DOHH2 (cell line): ENCODE measurements at regions not wholly inside any gene's neighbourhood (a gene's known extent, or its start where the extent isn't known, plus 50 kb on each side); places are given as distances from the start of the nearest gene placed in this dataset.

Experiments
- H3F3A ChIP-seq: fragments of 200-600 bp; sonication (generic), shearing (Covaris generic); 2 replicates; pipeline ENCODE4 v1.6.0; 2016; ENCODE audit warnings: antibody characterized with exemption, mild to moderate bottlenecking; ENCODE audit not compliant: control insufficient read depth, insufficient read depth
- H3K27ac ChIP-seq: fragments of 200-600 bp; sonication (generic); 2 replicates; pipeline ENCODE4 v1.5.1; 2014; ENCODE audit warnings: low read depth, mild to moderate bottlenecking, low read length, moderate library complexity
- H3K27me3 ChIP-seq: fragments of 200-600 bp; sonication (generic); 2 replicates; pipeline ENCODE4 v1.6.1; 2014; ENCODE audit warnings: mild to moderate bottlenecking, low read length, mixed read lengths; ENCODE audit not compliant: control insufficient read depth
- H3K36me3 ChIP-seq: fragments of 200-600 bp; sonication (generic); 2 replicates; pipeline ENCODE4 v1.6.1; 2014; ENCODE audit warnings: mild to moderate bottlenecking, low read length, moderate library complexity, mixed read lengths; ENCODE audit not compliant: control insufficient read depth
- H3K4me1 ChIP-seq: fragments of 200-600 bp; sonication (generic); 2 replicates; pipeline ENCODE4 v1.6.1; 2014; ENCODE audit warnings: mild to moderate bottlenecking, low read length, mixed read lengths; ENCODE audit not compliant: control insufficient read depth
- H3K4me2 ChIP-seq: fragments of 200-600 bp; sonication (generic); 2 replicates; pipeline ENCODE4 v1.6.0; 2014; ENCODE audit warnings: mild to moderate bottlenecking, low read length, moderate library complexity
- H3K4me3 ChIP-seq: fragments of 200-600 bp; sonication (generic); 2 replicates; pipeline ENCODE4 v1.5.1; 2014; ENCODE audit warnings: mild to moderate bottlenecking, low read length, mixed read lengths
- H3K79me2 ChIP-seq: fragments of 200-600 bp; sonication (generic); 2 replicates; pipeline ENCODE4 v1.6.1; 2014; ENCODE audit warnings: mild to moderate bottlenecking, low read length, mixed read lengths; ENCODE audit not compliant: control insufficient read depth
- H3K9me2 ChIP-seq: fragments of 200-600 bp; sonication (generic); replicated peaks from 2 replicates; pipeline ENCODE4 v1.6.1; 2014; ENCODE audit warnings: mild to moderate bottlenecking, low read length, mixed read lengths; ENCODE audit not compliant: control insufficient read depth
- H3K9me3 ChIP-seq: fragments of 200-600 bp; sonication (generic); 2 replicates; pipeline ENCODE4 v1.6.1; 2014; ENCODE audit warnings: antibody characterized with exemption, low read length, mixed read lengths; ENCODE audit not compliant: control insufficient read depth, insufficient read depth
- H4K20me1 ChIP-seq: fragments of 200-600 bp; sonication (generic); 2 replicates; pipeline ENCODE4 v1.6.0; 2014; ENCODE audit warnings: low read depth, mild to moderate bottlenecking, antibody characterized with exemption, low read length, moderate library complexity; ENCODE audit not compliant: control insufficient read depth, insufficient read depth
- EZH2phosphoT487 ChIP-seq: fragments of 200-600 bp; sonication (generic); IDR thresholded peaks from 2 replicates; pipeline ENCODE4 v1.6.1; 2017; ENCODE audit warnings: borderline replicate concordance, mild to moderate bottlenecking, antibody characterized with exemption, low read length, moderate library complexity, mixed read lengths
- TF ChIP-seq, protein P1 (sequence below): fragments of 200-600 bp; sonication (generic); IDR thresholded peaks from one replicate; pipeline ENCODE4 v1.5.1; 2014; ENCODE audit warnings: antibody characterized with exemption, mild to moderate bottlenecking, low read depth, low read length; ENCODE audit not compliant: poor library complexity, severe bottlenecking

DNA sequence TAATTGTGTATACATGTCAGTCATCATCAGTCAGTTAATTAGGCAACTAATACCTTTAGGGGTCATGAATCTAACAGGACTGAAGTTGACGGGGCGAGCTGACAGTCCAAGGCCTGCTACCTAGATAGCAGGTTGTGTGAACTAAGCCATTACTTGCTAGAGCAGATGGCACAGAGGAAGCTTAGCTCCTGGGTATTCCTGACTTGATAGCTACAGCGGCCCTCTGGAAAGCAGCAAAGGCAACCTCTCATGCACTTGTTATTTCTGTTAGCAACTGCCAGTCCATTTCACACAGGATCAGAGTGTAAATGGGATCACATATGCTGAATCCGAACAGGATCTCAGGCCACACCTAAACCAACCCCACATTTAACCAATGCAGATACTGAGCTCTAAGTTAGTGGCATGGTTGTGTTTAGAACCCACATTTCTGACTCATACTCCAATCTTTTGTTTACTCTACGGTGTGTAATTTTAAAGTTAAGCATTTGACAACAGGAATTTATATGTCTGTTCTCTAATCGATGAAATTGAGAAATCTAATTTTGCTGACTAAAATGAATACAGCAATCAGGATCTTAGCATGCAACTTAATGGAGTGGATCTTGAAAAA is 521.3 kb upstream of the ZNF608 start:
- no peaks in the 10 kb centered on the region for H3K9me2 ChIP-seq
- no peaks in the 10 kb centered on the region for H3K36me3 ChIP-seq
- no peaks in the 10 kb centered on the region for H3F3A ChIP-seq
- H3K9me3 ChIP-seq = no peaks in the 10 kb centered on the region
- no peak overlapping the region for H3K4me2 ChIP-seq
- no peaks in the 10 kb centered on the region for H3K4me1 ChIP-seq
- H3K79me2 ChIP-seq = no peaks in the 10 kb centered on the region
- H3K4me3 ChIP-seq = no peak overlapping the region
- TF ChIP-seq, protein P1, sequence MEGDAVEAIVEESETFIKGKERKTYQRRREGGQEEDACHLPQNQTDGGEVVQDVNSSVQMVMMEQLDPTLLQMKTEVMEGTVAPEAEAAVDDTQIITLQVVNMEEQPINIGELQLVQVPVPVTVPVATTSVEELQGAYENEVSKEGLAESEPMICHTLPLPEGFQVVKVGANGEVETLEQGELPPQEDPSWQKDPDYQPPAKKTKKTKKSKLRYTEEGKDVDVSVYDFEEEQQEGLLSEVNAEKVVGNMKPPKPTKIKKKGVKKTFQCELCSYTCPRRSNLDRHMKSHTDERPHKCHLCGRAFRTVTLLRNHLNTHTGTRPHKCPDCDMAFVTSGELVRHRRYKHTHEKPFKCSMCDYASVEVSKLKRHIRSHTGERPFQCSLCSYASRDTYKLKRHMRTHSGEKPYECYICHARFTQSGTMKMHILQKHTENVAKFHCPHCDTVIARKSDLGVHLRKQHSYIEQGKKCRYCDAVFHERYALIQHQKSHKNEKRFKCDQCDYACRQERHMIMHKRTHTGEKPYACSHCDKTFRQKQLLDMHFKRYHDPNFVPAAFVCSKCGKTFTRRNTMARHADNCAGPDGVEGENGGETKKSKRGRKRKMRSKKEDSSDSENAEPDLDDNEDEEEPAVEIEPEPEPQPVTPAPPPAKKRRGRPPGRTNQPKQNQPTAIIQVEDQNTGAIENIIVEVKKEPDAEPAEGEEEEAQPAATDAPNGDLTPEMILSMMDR = no peak
- TF ChIP-seq EZH2phosphoT487 = no peak
- H3K27ac ChIP-seq = no peak overlapping the region
- H3K27me3 ChIP-seq = no peaks in the 10 kb centered on the region
- no peaks in the 10 kb centered on the region for H4K20me1 ChIP-seq

DNA sequence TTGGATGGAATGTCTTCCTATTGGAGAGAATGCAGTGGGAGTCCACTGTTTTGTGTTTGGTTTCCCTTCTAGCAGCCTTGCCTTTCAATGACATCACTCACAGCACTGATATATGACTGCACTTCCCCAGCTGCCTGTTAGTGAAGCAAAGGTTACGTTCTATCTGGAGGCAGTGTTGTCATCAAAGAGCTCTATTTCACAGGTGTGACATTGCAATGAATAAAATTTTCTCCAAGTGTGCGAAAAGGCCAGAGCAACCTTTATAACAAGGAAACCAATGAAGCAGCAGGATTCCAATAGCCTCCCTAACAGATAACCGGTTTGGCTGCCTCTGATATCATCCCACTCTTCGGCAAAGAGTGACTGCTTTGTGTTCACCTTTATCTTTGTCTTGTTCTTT is 523.5 kb upstream of the ZNF608 start:
- TF ChIP-seq, protein P1 = no peak
- no peak for TF ChIP-seq EZH2phosphoT487
- Histone ChIP-seq H3K4me1 (no peaks in the 10 kb centered on the region), H3K9me3 (no peaks in the 10 kb centered on the region), H3K9me2 (no peaks in the 10 kb centered on the region), H3K27ac (no peak overlapping the region), H3F3A (no peaks in the 10 kb centered on the region), H3K27me3 (no peaks in the 10 kb centered on the region), H3K36me3 (no peaks in the 10 kb centered on the region), H3K4me2 (no peak overlapping the region), H3K4me3 (no peak overlapping the region), H3K79me2 (no peaks in the 10 kb centered on the region), H4K20me1 (no peaks in the 10 kb centered on the region)

DNA sequence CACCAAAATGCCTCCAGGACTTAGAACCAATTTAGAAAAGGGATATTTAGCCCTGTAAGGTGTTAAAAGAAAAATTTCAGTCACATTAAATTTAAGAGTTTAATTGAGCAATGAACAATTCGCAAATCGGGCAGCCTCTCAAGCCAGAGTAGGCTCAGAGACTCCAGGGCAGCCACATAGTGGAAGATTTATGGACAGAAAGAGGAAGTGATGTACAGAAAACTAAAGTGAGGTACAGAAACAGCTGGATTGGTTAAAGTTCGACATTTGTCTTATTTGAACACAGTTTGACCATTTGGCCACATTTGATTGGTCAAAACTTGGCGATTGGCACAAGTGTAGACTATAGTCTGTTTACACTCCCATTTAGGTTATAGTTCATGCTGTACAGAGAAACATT is 525.9 kb upstream of the ZNF608 start:
- TF ChIP-seq, protein P1 = no peak
- TF ChIP-seq EZH2phosphoT487 = no peak
- no peaks in the 10 kb centered on the region for H3F3A ChIP-seq
- H3K9me3 ChIP-seq = no peaks in the 10 kb centered on the region
- no peaks in the 10 kb centered on the region for H3K4me1 ChIP-seq
- H3K4me3 ChIP-seq = no peak overlapping the region
- no peaks in the 10 kb centered on the region for H4K20me1 ChIP-seq
- no peak overlapping the region for H3K4me2 ChIP-seq
- no peaks in the 10 kb centered on the region for H3K79me2 ChIP-seq
- H3K9me2 ChIP-seq = no peaks in the 10 kb centered on the region
- H3K27me3 ChIP-seq = no peaks in the 10 kb centered on the region
- no peak overlapping the region for H3K27ac ChIP-seq
- no peaks in the 10 kb centered on the region for H3K36me3 ChIP-seq

DNA sequence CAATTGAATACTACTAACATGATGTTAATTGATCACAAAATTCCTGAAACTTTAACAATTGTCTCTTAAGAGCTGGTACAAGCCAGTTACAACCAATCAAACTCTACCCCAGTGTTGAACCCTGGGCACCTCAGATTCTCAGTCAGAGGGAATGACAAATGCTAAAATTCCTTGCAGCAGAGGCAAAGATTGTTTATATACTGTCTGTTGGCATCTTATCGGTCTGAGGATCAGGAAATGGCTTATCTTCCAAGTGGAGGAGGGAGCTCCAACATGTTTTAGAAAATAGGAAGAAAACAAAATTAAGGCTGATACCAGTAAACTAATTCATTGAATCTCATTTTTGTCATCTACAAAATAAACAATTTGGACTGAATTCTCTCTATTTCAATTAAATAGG is 527.8 kb upstream of the ZNF608 start:
- Histone ChIP-seq H3K4me3 (no peak overlapping the region), H3K79me2 (no peaks in the 10 kb centered on the region), H3K4me2 (no peak overlapping the region), H3K27me3 (no peaks in the 10 kb centered on the region), H3K36me3 (no peaks in the 10 kb centered on the region), H3K4me1 (no peaks in the 10 kb centered on the region), H3K27ac (no peak overlapping the region), H4K20me1 (no peaks in the 10 kb centered on the region), H3K9me3 (no peaks in the 10 kb centered on the region), H3F3A (no peaks in the 10 kb centered on the region), H3K9me2 (no peaks in the 10 kb centered on the region)
- TF ChIP-seq EZH2phosphoT487 = no peak
- TF ChIP-seq, protein P1 = no peak
